H9 (cell line): ENCODE measurements at regions not wholly inside any gene's neighbourhood (a gene's known extent, or its start where the extent isn't known, plus 50 kb on each side); places are given as distances from the start of the nearest gene placed in this dataset.

ENCODE experiments used
- DNase-seq: peaks from one replicate; pipeline ENCODE4 v3.0.0-alpha.2; 2017
- H2AFZ ChIP-seq: one replicate; pipeline ENCODE4 v1.6.1; 2013; ENCODE audit warnings: mild to moderate bottlenecking, low read length, control low read depth, moderate library complexity
- H2AK5ac ChIP-seq: 2 replicates; pipeline ENCODE4 v1.6.1; 2013; ENCODE audit warnings: low read length, control low read depth, mixed read lengths; ENCODE audit not compliant: insufficient read length
- H2BK120ac ChIP-seq: one replicate; pipeline ENCODE4 v1.6.1; 2013; ENCODE audit warnings: low read depth, mild to moderate bottlenecking, low read length, control low read depth, inconsistent platforms; ENCODE audit not compliant: poor library complexity, severe bottlenecking
- H2BK12ac ChIP-seq: 2 replicates; pipeline ENCODE4 v1.6.1; 2013; ENCODE audit warnings: low read length, control low read depth, mixed read lengths, low read depth; ENCODE audit not compliant: insufficient read length
- H2BK15ac ChIP-seq: 2 replicates; pipeline ENCODE4 v1.6.1; 2013; ENCODE audit warnings: low read depth, low read length, control low read depth
- H2BK20ac ChIP-seq: one replicate; pipeline ENCODE4 v1.6.1; 2013; ENCODE audit warnings: low read depth, mild to moderate bottlenecking, low read length, control low read depth, inconsistent platforms; ENCODE audit not compliant: poor library complexity, severe bottlenecking
- H2BK5ac ChIP-seq: 2 replicates; pipeline ENCODE4 v1.6.1; 2013; ENCODE audit warnings: low read length, control low read depth, mixed read lengths; ENCODE audit not compliant: insufficient read length
- H3K14ac ChIP-seq: 2 replicates; pipeline ENCODE4 v1.6.1; 2013; ENCODE audit warnings: low read length, control low read depth; ENCODE audit not compliant: insufficient read depth
- H3K18ac ChIP-seq: 2 replicates; pipeline ENCODE4 v1.6.1; 2013; ENCODE audit warnings: low read depth, mild to moderate bottlenecking, mixed read lengths, low read length, control low read depth; ENCODE audit not compliant: insufficient read length
- H3K23ac ChIP-seq: 2 replicates; pipeline ENCODE4 v1.6.1; 2013; ENCODE audit warnings: low read length, control low read depth, mixed read lengths, low read depth; ENCODE audit not compliant: insufficient read length
- H3K23me2 ChIP-seq: 2 replicates; pipeline ENCODE4 v1.6.1; 2013; ENCODE audit warnings: low read depth, mild to moderate bottlenecking, mixed read lengths, low read length, control low read depth; ENCODE audit not compliant: insufficient read length, poor library complexity, severe bottlenecking
- H3K27ac ChIP-seq: 2 replicates; pipeline ENCODE4 v1.5.1; 2013; ENCODE audit warnings: low read length, control low read depth, mixed read lengths, low read depth; ENCODE audit not compliant: insufficient read length
- H3K27me3 ChIP-seq: 2 replicates; pipeline ENCODE4 v1.6.1; 2013; ENCODE audit warnings: low read length, control low read depth, inconsistent platforms; ENCODE audit not compliant: insufficient read depth
- H3K4ac ChIP-seq: 2 replicates; pipeline ENCODE4 v1.6.1; 2013; ENCODE audit warnings: low read depth, mild to moderate bottlenecking, control low read depth, inconsistent platforms, low read length, moderate library complexity
- H3K4me1 ChIP-seq: 2 replicates; pipeline ENCODE4 v1.6.1; 2013; ENCODE audit warnings: low read length, control low read depth, inconsistent platforms; ENCODE audit not compliant: insufficient read depth
- H3K4me2 ChIP-seq: 2 replicates; pipeline ENCODE4 v1.6.1; 2013; ENCODE audit warnings: low read length, control low read depth, mixed read lengths; ENCODE audit not compliant: insufficient read length, insufficient read depth
- H3K56ac ChIP-seq: 2 replicates; pipeline ENCODE4 v1.6.1; 2013; ENCODE audit warnings: low read depth, mild to moderate bottlenecking, mixed read lengths, low read length, control low read depth; ENCODE audit not compliant: insufficient read length
- H3K79me1 ChIP-seq: 2 replicates; pipeline ENCODE4 v1.6.1; 2013; ENCODE audit warnings: low read depth, mild to moderate bottlenecking, moderate library complexity, low read length, control low read depth, inconsistent platforms; ENCODE audit not compliant: insufficient read depth, poor library complexity, severe bottlenecking
- H3K79me2 ChIP-seq: 2 replicates; pipeline ENCODE4 v1.6.1; 2013; ENCODE audit warnings: low read length, control low read depth, inconsistent platforms; ENCODE audit not compliant: insufficient read depth
- H3K9ac ChIP-seq: 2 replicates; pipeline ENCODE4 v1.6.1; 2013; ENCODE audit warnings: low read length, control low read depth, mixed read lengths; ENCODE audit not compliant: insufficient read length; ENCODE audit errors: extremely low read depth
- H3K9me3 ChIP-seq: one replicate; pipeline ENCODE4 v1.6.1; 2013; ENCODE audit warnings: low read depth, low read length, inconsistent platforms; ENCODE audit not compliant: control insufficient read depth
- H3T11ph ChIP-seq: one replicate; pipeline ENCODE4 v1.6.1; 2013; ENCODE audit warnings: mild to moderate bottlenecking, low read length, control low read depth, inconsistent platforms
- H4K20me1 ChIP-seq: one replicate; pipeline ENCODE4 v1.6.1; 2013; ENCODE audit not compliant: control insufficient read depth, insufficient read length, insufficient read depth
- H4K5ac ChIP-seq: 2 replicates; pipeline ENCODE4 v1.6.1; 2013; ENCODE audit warnings: low read depth, mild to moderate bottlenecking, mixed read lengths, low read length, control low read depth; ENCODE audit not compliant: insufficient read length
- H4K8ac ChIP-seq: replicated peaks from 2 replicates; pipeline ENCODE4 v1.6.1; 2013; ENCODE audit warnings: low read length, control low read depth, mixed read lengths, low read depth; ENCODE audit not compliant: insufficient read length
- H4K91ac ChIP-seq: 2 replicates; pipeline ENCODE4 v1.6.1; 2013; ENCODE audit warnings: low read depth, mild to moderate bottlenecking, moderate library complexity, mixed read lengths, low read length, control low read depth; ENCODE audit not compliant: insufficient read length
- H3K27ac Mint-ChIP-seq, 3 experiments: 2 replicates in 2 of 3; 3 replicates in 1 of 3; pipeline ENCODE4 v1.8.0; 2020 to 2021; ENCODE audit warnings: mixed read lengths in 3 of 3, mild to moderate bottlenecking in 1 of 3, moderate library complexity in 1 of 3
- H3K27me3 Mint-ChIP-seq: 2 replicates; pipeline ENCODE4 v1.8.0; 2021; ENCODE audit warnings: low read depth, mild to moderate bottlenecking, moderate library complexity, mixed read lengths
- H3K36me3 Mint-ChIP-seq, 3 experiments: 2 replicates in 2 of 3; 3 replicates in 1 of 3; pipeline ENCODE4 v1.8.0; 2020 to 2021; ENCODE audit warnings: low read depth in 3 of 3, mixed read lengths in 3 of 3; ENCODE audit not compliant: insufficient read depth in 1 of 3
- H3K4me1 Mint-ChIP-seq, 2 experiments: 2 replicates each; pipeline ENCODE4 v1.8.0; 2020; ENCODE audit warnings: mixed read lengths in 2 of 2
- H3K4me3 Mint-ChIP-seq, 2 experiments: 2 replicates in 1 of 2; 3 replicates in 1 of 2; pipeline ENCODE4 v1.8.0; 2020 to 2021; ENCODE audit warnings: mild to moderate bottlenecking in 2 of 2, mixed read lengths in 2 of 2, moderate library complexity in 1 of 2
- H3K9me3 Mint-ChIP-seq, 2 experiments: 2 replicates in 1 of 2; 3 replicates in 1 of 2; pipeline ENCODE4 v1.8.0; 2020; ENCODE audit warnings: mild to moderate bottlenecking in 2 of 2, mixed read lengths in 2 of 2, moderate library complexity in 1 of 2
- CTCF ChIP-seq: fragments of 200-600 bp; sonication (generic); conservative IDR thresholded peaks from 3 replicates; pipeline ENCODE4 v1.8.0; 2021; ENCODE audit warnings: antibody characterized with exemption, mild to moderate bottlenecking
- WGBS: extraction: QIAGEN DNeasy Blood & Tissue Kit; methylation state at CpG from one replicate; pipeline ENCODE4 v1.1.7; 2013; ENCODE audit warnings: missing lambda C conversion rate, low lambda C conversion rate, mixed read lengths; ENCODE audit not compliant: insufficient read length; ENCODE audit errors: extremely low coverage; 5-methylcytosine and 5-hydroxymethylcytosine counted together

DNA sequence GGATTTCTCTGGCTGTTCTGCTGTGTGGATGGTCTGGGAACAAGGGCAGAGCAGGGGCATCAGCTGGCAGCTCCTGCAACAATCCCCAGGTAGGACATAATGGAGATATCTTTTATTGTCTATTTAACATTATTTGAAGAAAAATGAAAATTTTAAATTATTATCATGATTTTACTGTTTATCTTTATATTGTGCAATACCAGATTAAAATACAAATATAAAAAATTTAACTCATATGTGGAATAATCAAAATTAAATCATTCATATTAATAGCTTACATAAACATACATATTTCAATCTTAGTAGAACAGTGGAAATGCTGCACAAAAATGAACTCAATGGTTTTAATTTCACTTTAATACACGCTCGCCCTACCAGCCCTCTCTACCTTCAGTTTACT lies 70.6 kb upstream of the FAM110C start:
- Mint-ChIP-seq H3K27me3 (peaks cover 5% of the 10 kb centered on the region), H3K9me3 (no peaks in the 10 kb centered on the region), H3K4me3 (no peak overlapping the region), H3K27ac (no peak overlapping the region), H3K4me1 (peaks cover 11 to 20% of the 10 kb centered on the region in 2 experiments), H3K36me3 (no peaks in the 10 kb centered on the region)
- Histone ChIP-seq H2BK5ac (no peak overlapping the region), H3K23me2 (no peaks in the 10 kb centered on the region), H3K27me3 (no peaks in the 10 kb centered on the region), H3T11ph (no peak overlapping the region), H2AK5ac (no peak overlapping the region), H3K14ac (no peak overlapping the region), H3K4me2 (no peak overlapping the region), H3K23ac (no peak overlapping the region), H3K9me3 (no peaks in the 10 kb centered on the region), H2BK120ac (no peak overlapping the region), H3K18ac (no peak overlapping the region), H4K20me1 (no peaks in the 10 kb centered on the region), H3K4me1 (no peaks in the 10 kb centered on the region; the same call in 1 of the 2 replicates), H2AFZ (no peak overlapping the region), H3K4ac (no peak overlapping the region), H3K27ac (no peak overlapping the region), H3K56ac (no peak overlapping the region), H2BK12ac (no peak overlapping the region), H3K79me2 (no peaks in the 10 kb centered on the region), H4K8ac (no peak overlapping the region), H2BK15ac (no peak overlapping the region), H3K79me1 (no peaks in the 10 kb centered on the region), H2BK20ac (no peak overlapping the region), H4K5ac (no peak overlapping the region), H3K9ac (no peak overlapping the region), H4K91ac (no peak overlapping the region)
- DNase-seq = no peak
- no peak for TF ChIP-seq CTCF
- no CpG with 5 or more reads among the region's 2 CpGs for WGBS
